GM10266 (cell line): ENCODE measurements at regions not wholly inside any gene's neighbourhood (a gene's known extent, or its start where the extent isn't known, plus 50 kb on each side); places are given as distances from the start of the nearest gene placed in this dataset.

Experiments used
- DNase-seq: peaks from one replicate; pipeline ENCODE4 v3.0.0; 2012; ENCODE audit errors: extremely low spot score
- TF ChIP-seq, protein P1 (sequence below): IDR thresholded peaks from 2 replicates; pipeline ENCODE4 v1.5.1; 2012; ENCODE audit warnings: mild to moderate bottlenecking, low read depth; ENCODE audit not compliant: control insufficient read depth, insufficient read depth; ENCODE audit errors: missing control alignments

DNA sequence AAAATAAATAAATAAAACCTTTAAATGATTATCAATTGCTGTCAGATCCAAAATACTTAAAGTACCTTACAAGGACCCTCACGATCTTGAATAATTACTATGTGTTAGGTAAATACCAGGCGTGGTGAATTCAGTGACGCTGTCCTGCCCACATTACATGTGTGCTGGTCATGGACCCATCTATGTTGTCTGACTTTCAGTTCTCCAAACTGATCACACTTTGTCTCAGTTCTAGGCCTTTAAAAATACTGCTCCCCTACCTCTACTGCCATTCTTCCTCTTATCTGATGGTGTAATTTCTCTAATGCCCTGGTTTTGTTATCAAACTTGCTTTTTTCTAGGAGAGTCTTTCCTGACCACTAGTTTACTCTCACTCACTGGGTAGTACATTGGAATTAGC, 520.7 kb downstream of the TRHDE start:
- no peak for DNase-seq
- TF ChIP-seq, protein P1, sequence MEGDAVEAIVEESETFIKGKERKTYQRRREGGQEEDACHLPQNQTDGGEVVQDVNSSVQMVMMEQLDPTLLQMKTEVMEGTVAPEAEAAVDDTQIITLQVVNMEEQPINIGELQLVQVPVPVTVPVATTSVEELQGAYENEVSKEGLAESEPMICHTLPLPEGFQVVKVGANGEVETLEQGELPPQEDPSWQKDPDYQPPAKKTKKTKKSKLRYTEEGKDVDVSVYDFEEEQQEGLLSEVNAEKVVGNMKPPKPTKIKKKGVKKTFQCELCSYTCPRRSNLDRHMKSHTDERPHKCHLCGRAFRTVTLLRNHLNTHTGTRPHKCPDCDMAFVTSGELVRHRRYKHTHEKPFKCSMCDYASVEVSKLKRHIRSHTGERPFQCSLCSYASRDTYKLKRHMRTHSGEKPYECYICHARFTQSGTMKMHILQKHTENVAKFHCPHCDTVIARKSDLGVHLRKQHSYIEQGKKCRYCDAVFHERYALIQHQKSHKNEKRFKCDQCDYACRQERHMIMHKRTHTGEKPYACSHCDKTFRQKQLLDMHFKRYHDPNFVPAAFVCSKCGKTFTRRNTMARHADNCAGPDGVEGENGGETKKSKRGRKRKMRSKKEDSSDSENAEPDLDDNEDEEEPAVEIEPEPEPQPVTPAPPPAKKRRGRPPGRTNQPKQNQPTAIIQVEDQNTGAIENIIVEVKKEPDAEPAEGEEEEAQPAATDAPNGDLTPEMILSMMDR: no peak

DNA sequence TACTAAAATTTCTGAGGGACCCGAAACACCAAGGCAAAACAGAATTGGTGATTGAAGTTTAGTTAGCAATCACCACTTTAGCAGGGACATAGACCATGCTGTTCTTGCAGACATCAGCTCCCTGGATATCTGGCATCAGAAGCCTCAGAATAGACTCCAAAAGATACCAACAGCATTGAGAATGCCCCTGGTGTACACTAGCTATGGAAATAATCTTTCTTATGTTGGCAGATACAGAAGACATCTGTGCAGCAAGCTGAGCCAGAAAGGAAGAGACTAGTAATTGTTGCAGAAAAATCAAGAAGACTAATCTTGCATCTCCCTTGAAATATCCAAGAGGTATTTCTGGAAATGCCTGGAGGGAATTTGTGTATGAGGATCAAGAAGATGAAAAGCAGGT, 521.6 kb downstream of the TRHDE start:
- TF ChIP-seq, protein P1: no peak
- DNase-seq: no peak

DNA sequence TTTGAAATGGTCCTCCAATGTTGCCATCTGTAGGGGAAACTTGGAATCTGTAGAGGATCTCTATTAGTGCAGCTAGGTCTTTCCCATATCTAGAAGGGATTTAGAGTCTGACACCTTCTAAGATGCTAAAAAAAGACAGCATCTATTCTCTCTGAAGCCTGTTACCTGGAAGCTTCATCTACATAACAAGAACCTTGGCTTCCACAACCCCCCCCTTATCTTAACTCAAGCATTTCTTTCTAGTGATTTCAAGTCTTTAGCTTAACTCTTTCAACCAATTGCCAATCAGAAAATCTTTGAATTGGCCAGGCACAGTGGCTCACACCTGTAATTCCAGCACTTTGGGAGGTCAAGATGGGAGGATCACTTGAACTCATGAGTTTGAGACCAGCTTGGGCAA, 543.3 kb downstream of the TRHDE start:
- DNase-seq: no peak
- TF ChIP-seq, protein P1: no peak

DNA sequence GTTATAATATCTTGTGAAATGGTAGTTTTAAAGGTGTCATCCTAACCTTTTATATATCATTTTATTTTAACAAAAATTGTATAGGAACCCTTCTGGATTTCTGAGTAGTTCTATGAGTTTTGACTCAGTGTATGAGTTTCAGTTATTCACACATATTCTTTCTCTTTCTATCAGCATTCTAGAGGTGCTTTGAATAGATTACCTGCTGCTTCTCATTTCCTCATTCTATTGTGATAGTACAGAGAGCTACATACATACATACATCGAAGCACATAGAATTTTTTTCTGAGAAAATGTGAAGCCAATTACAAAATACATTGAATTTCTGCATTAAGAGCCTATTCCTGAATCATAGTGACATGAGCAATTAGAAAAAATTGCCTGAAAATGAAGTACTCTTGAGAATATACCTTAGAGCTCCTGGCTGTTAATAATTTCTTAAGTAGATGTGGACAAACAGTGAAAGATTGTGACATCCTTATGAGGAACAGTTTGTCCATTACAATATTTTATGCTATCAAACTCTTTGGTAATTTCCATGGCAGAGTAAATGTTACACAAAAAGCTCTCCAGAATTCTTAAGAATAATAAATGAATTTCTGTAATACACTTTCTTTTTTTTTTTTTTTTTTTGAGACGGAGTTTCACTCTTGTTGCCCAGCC, 556.6 kb downstream of the TRHDE start:
- DNase-seq: no peak
- TF ChIP-seq, protein P1: no peak

DNA sequence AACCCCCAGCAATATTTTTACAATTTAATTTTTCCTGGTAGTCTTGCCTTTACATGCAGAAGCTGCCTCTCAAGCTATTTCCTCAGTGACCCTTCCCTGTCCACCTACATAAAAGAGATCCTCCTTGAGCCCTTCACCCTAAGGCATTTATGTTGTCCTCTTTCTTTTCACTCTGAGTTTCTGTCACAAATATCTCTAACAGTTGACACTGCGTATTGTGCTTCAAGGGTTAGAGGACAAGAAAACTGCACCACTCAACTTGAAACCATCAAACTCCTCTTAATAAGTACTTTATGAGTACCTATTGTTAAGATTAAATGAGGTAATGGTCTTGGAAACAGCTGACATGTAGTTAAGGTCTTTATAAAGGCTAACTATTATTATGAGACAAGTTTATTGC, 557.7 kb downstream of the TRHDE start:
- TF ChIP-seq, protein P1: no peak
- no peak for DNase-seq

DNA sequence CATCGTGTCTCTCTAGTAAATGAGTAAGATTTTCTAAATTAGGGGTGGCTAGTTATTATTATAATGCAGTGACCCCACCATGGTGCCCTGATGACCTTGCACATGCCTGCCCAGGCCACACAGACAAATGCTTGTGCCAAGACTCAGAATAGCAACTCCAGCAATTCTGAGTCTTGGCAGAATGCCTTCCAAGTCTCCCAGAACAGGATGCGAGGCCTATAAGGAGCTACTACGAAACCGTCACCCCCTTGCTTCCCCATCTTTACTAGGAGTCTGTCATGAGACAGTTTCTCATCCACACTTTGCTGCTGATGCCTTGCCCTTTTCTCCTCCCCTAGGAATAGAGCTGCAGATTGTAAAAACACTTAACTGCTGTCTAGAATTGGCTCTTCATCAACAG, 559.9 kb downstream of the TRHDE start:
- TF ChIP-seq, protein P1: no peak
- DNase-seq: no peak

DNA sequence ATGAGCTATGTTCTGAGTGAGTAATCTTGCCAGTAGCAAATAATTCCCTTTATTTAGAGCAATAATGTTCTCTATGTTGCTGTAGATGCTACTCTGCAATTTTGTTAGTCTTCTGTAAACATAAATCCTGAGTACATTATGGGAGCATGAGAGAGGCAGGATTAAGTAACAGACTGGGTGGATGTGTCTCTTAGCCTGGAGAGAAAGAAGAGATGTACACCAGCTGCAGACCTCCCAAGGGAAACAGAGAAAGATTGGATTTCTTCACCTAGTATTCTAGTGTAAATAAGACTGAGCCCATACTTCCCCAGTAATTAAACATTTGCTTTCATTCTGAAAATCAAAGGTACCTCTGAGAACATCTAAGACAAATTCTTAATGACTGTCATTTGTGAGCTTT, 564.0 kb downstream of the TRHDE start:
- DNase-seq: no peak
- TF ChIP-seq, protein P1: no peak
